ENCODE measurements at regions not wholly inside any gene's neighbourhood (a gene's known extent, or its start where the extent isn't known, plus 50 kb on each side); places are given as distances from the start of the nearest gene placed in this dataset.

DNA sequence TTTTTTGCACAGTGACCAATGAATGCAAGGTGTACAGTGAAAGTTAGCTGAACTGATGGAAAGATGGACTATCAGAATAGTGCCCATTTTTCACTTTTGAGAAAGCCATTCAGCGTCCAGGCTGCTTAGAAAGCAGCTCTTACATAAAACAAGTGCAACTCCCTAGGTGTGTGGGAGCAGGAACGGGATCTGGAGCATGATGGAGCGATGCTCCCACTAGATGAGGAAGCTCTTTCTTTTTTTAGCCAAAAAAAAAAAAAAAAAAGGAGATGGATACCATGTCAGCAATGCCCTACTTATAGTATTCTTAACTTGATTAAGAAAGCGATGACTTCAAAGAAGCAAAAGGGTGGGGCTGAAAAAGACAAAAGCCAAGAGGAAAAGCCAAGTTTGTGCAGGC, 925.5 kb downstream of the GATA3 start:
- no peak overlapping the region for H3K4me3 ChIP-seq (ENCODE audit: insufficient read depth, low read depth, low read length)
- H3K79me1 ChIP-seq (ENCODE audit: low read depth in 1 of 2, low read length in 2 of 2), result no peaks in the 10 kb centered on the region
- no peaks in the 10 kb centered on the region for H3K27me3 ChIP-seq (ENCODE audit: control insufficient read depth, insufficient read depth, low read length)
- no CpG with 5 or more reads among the region's 4 CpGs for WGBS, 2 experiments (ENCODE audit: extremely low coverage in 2 of 2, insufficient read length in 1 of 2)
- H2BK15ac ChIP-seq (ENCODE audit: low read depth, low read length), result no peak overlapping the region
- H3K36me3 ChIP-seq (ENCODE audit: control insufficient read depth, insufficient read depth, low read length), result no peaks in the 10 kb centered on the region
- H2AK9ac ChIP-seq (replicated peaks; ENCODE audit: low read depth, low read length, poor library complexity), result no peak overlapping the region
- no peak overlapping the region for H3K4me2 ChIP-seq (ENCODE audit: low read depth, low read length)
- peaks cover 5% of the 10 kb centered on the region for H3K9me3 ChIP-seq (ENCODE audit: control insufficient read depth, insufficient read depth, low read length)
- no peak overlapping the region for H4K5ac ChIP-seq (ENCODE audit: low read depth, low read length)
- H4K8ac ChIP-seq (ENCODE audit: low read depth in 2 of 2, low read length in 2 of 2), result no peak overlapping the region
- no peak overlapping the region for H4K91ac ChIP-seq (ENCODE audit: insufficient read depth, low read depth, low read length)
- H2BK20ac ChIP-seq (ENCODE audit: low read depth, low read length), result no peak overlapping the region
- H3K9me1 ChIP-seq (ENCODE audit: insufficient read depth, low read length), result no peaks in the 10 kb centered on the region
- H2AK5ac ChIP-seq (ENCODE audit: low read depth, low read length), result no peak overlapping the region
- no peak overlapping the region for H2BK5ac ChIP-seq (ENCODE audit: low read depth, low read length, poor library complexity, severe bottlenecking)
- no peak overlapping the region for H3K23ac ChIP-seq (ENCODE audit: low read depth, low read length)
- DNase-seq (no peak), ATAC-seq (ENCODE audit: low read depth) (no peak)
- no peak overlapping the region for H3K9ac ChIP-seq (ENCODE audit: low read depth, low read length)
- H3K14ac ChIP-seq (replicated peaks; ENCODE audit: low read depth, low read length), result no peak overlapping the region
- CTCF ChIA-PET, result no interaction called here
- H4K20me1 ChIP-seq (ENCODE audit: insufficient read depth, low read length), result no peaks in the 10 kb centered on the region
- no peak overlapping the region for H3K27ac ChIP-seq (ENCODE audit: insufficient read depth, low read length)
- H3K18ac ChIP-seq (ENCODE audit: low read depth, low read length), result no peak overlapping the region
- no peak overlapping the region for H2AFZ ChIP-seq (replicated peaks; ENCODE audit: low read length, poor library complexity)
- TF ChIP-seq FOS (IDR thresholded peaks at IDR 0.05; ENCODE audit: low read depth, low read length), result no peak
- TF ChIP-seq, protein P1, sequence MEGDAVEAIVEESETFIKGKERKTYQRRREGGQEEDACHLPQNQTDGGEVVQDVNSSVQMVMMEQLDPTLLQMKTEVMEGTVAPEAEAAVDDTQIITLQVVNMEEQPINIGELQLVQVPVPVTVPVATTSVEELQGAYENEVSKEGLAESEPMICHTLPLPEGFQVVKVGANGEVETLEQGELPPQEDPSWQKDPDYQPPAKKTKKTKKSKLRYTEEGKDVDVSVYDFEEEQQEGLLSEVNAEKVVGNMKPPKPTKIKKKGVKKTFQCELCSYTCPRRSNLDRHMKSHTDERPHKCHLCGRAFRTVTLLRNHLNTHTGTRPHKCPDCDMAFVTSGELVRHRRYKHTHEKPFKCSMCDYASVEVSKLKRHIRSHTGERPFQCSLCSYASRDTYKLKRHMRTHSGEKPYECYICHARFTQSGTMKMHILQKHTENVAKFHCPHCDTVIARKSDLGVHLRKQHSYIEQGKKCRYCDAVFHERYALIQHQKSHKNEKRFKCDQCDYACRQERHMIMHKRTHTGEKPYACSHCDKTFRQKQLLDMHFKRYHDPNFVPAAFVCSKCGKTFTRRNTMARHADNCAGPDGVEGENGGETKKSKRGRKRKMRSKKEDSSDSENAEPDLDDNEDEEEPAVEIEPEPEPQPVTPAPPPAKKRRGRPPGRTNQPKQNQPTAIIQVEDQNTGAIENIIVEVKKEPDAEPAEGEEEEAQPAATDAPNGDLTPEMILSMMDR (conservative IDR thresholded peaks at IDR 0.05; ENCODE audit: low read depth, low read length), result no peak
- no peak for TF ChIP-seq CEBPB (IDR thresholded peaks at IDR 0.05; ENCODE audit: low read depth, low read length)
- TF ChIP-seq, protein P2, sequence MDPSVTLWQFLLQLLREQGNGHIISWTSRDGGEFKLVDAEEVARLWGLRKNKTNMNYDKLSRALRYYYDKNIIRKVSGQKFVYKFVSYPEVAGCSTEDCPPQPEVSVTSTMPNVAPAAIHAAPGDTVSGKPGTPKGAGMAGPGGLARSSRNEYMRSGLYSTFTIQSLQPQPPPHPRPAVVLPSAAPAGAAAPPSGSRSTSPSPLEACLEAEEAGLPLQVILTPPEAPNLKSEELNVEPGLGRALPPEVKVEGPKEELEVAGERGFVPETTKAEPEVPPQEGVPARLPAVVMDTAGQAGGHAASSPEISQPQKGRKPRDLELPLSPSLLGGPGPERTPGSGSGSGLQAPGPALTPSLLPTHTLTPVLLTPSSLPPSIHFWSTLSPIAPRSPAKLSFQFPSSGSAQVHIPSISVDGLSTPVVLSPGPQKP (IDR thresholded peaks at IDR 0.05; ENCODE audit: borderline replicate concordance, low read depth, low read length), result no peak
- no peak for TF ChIP-seq CHD1 (IDR thresholded peaks at IDR 0.05; ENCODE audit: low read depth, low read length)
- no peak for TF ChIP-seq RAD21 (IDR thresholded peaks at IDR 0.05; ENCODE audit: low read length)
- no peak for TF ChIP-seq MXI1 (IDR thresholded peaks at IDR 0.05; ENCODE audit: borderline replicate concordance, low read depth, low read length)
- TF ChIP-seq, protein P3, sequence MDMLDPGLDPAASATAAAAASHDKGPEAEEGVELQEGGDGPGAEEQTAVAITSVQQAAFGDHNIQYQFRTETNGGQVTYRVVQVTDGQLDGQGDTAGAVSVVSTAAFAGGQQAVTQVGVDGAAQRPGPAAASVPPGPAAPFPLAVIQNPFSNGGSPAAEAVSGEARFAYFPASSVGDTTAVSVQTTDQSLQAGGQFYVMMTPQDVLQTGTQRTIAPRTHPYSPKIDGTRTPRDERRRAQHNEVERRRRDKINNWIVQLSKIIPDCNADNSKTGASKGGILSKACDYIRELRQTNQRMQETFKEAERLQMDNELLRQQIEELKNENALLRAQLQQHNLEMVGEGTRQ (IDR thresholded peaks at IDR 0.05; ENCODE audit: low read depth, low read length), result no peak
- no peak for TF ChIP-seq NFE2L2 (IDR thresholded peaks at IDR 0.05; ENCODE audit: low read depth, low read length)
- no peak for TF ChIP-seq RFX5 (IDR thresholded peaks at IDR 0.05; ENCODE audit: low read depth, low read length)
- no peak for TF ChIP-seq SMC3 (IDR thresholded peaks at IDR 0.05; ENCODE audit: low read depth, low read length)
- no peak for TF ChIP-seq POLR2A (IDR thresholded peaks at IDR 0.05; ENCODE audit: low read depth, low read length)
- TF ChIP-seq BHLHE40 (IDR thresholded peaks at IDR 0.05; ENCODE audit: low read depth, low read length), result no peak
- intact Hi-C loops (cut with micrococcal nuclease) (no loop called here), in situ Hi-C loops (cut with MboI; ENCODE audit: low sequenced_read_pairs) (no loop called here), dilution Hi-C loops (cut with HindIII; ENCODE audit: low sequenced_read_pairs, unreplicated experiment) (no loop called here)
- H3K4me1 ChIP-seq (ENCODE audit: control insufficient read depth, insufficient read depth, low read length), result no peaks in the 10 kb centered on the region
- H3K4ac ChIP-seq (ENCODE audit: low read depth, low read length), result no peak overlapping the region
- POLR2A ChIA-PET (ENCODE audit: unreplicated experiment), result no interaction called here
- BruUV-seq (replicated peaks), result no TSS peak
- H2BK120ac ChIP-seq (ENCODE audit: low read depth, low read length), result no peak overlapping the region
- no peak overlapping the region for H3K56ac ChIP-seq (ENCODE audit: extremely low read depth, insufficient read depth, low read length)

Data from IMR-90 (cell line).